SK-N-SH (cell line): ENCODE measurements at regions not wholly inside any gene's neighbourhood (a gene's known extent, or its start where the extent isn't known, plus 50 kb on each side); places are given as distances from the start of the nearest gene placed in this dataset.

Experiments
- CTCF ChIA-PET: fragments of 300-600, 350-600 bp; formaldehyde crosslinking; extraction: SDS; loops from one replicate; lab custom pipeline; 2021; lab: Yijun Ruan, JAX
- POLR2A ChIA-PET: fragments of 350-600 bp; sonication (Branson Sonifier 250); formaldehyde crosslinking; extraction: SDS; loops from one replicate; lab custom pipeline; 2020; ENCODE audit warnings: antibody characterized with exemption, inconsistent platforms; lab: Yijun Ruan, JAX
- DNase-seq: peaks from one replicate; pipeline ENCODE4 v3.0.0; 2012
- H2AFZ ChIP-seq: fragments of 200-600 bp; sonication (generic); 2 replicates; pipeline ENCODE4 v1.8.1; 2016; ENCODE audit warnings: antibody characterized with exemption, mild to moderate bottlenecking, low read depth
- H3F3A ChIP-seq: fragments of 200-600 bp; sonication (generic); replicated peaks from 2 replicates; pipeline ENCODE3; 2016; ENCODE audit warnings: antibody characterized with exemption, mild to moderate bottlenecking; ENCODE audit not compliant: insufficient read depth
- H3K27ac ChIP-seq, 2 experiments: fragments of 200-500 bp in 1 of 2; fragments of 200-600 bp in 1 of 2; sonication (Bioruptor generic) in 1 of 2; sonication (generic), shearing (Covaris generic) in 1 of 2; 2 replicates each; pipeline versions ENCODE4 v1.5.1 to v1.6.1; 2014 to 2016; ENCODE audit warnings: low read depth in 2 of 2, inconsistent platforms in 1 of 2, low read length in 1 of 2, mild to moderate bottlenecking in 1 of 2, mixed read lengths in 1 of 2
- H3K27me3 ChIP-seq: fragments of 200-600 bp; sonication (generic), shearing (Covaris generic); 2 replicates; pipeline ENCODE4 v1.6.1; 2016; ENCODE audit warnings: mixed run types; ENCODE audit not compliant: insufficient read depth
- H3K36me3 ChIP-seq, 2 experiments: fragments of 200-500 bp in 1 of 2; fragments of 200-600 bp in 1 of 2; sonication (Bioruptor generic) in 1 of 2; sonication (generic) in 1 of 2; replicated peaks in 1 of 2; 2 replicates each; pipeline versions ENCODE3 to v1.5.1; 2014 to 2016; ENCODE audit warnings: low read length in 1 of 2, mild to moderate bottlenecking in 1 of 2; ENCODE audit not compliant: insufficient read depth in 2 of 2, control insufficient read depth in 1 of 2
- H3K4me1 ChIP-seq, 2 experiments: fragments of 200-500 bp in 1 of 2; fragments of 200-600 bp in 1 of 2; sonication (Bioruptor generic) in 1 of 2; sonication (generic), shearing (Covaris generic) in 1 of 2; 2 replicates each; pipeline versions ENCODE4 v1.5.1 to v1.6.1; 2014 to 2016; ENCODE audit warnings: low read depth in 1 of 2, low read length in 1 of 2, mixed run types in 1 of 2; ENCODE audit not compliant: insufficient read depth in 2 of 2, control insufficient read depth in 1 of 2
- H3K4me2 ChIP-seq: fragments of 200-600 bp; sonication (generic), shearing (Covaris generic); 2 replicates; pipeline ENCODE4 v1.6.1; 2017; ENCODE audit warnings: mixed run types
- H3K4me3 ChIP-seq, 2 experiments: fragments of 200-500 bp in 1 of 2; fragments of 200-600 bp in 1 of 2; sonication (Bioruptor generic) in 1 of 2; sonication (generic), shearing (Covaris generic) in 1 of 2; 2 replicates each; pipeline versions ENCODE4 v1.5.1 to v1.8.1; 2014 to 2016; ENCODE audit warnings: low read depth in 2 of 2, inconsistent platforms in 1 of 2, low read length in 1 of 2, mild to moderate bottlenecking in 1 of 2, mixed read lengths in 1 of 2, moderate library complexity in 1 of 2
- H3K79me2 ChIP-seq: fragments of 200-600 bp; sonication (generic); 2 replicates; pipeline ENCODE4 v1.8.1; 2017; ENCODE audit warnings: mild to moderate bottlenecking; ENCODE audit not compliant: insufficient read depth
- H3K9ac ChIP-seq: fragments of 200-600 bp; sonication (generic); 2 replicates; pipeline ENCODE4 v1.6.1; 2017; ENCODE audit warnings: mixed run types
- H3K9me2 ChIP-seq: fragments of 200-600 bp; sonication (generic); 2 replicates; pipeline ENCODE4 v1.6.1; 2017; ENCODE audit warnings: mixed run types
- H3K9me3 ChIP-seq: fragments of 200-600 bp; sonication (generic); 2 replicates; pipeline ENCODE4 v1.6.1; 2017; ENCODE audit warnings: mixed run types, mild to moderate bottlenecking, moderate library complexity
- H4K20me1 ChIP-seq: fragments of 200-600 bp; sonication (generic); 2 replicates; pipeline ENCODE4 v1.6.1; 2017; ENCODE audit warnings: mild to moderate bottlenecking, mixed run types; ENCODE audit not compliant: insufficient read depth
- EP300 ChIP-seq, 2 experiments: IDR thresholded peaks; 2 replicates each; pipeline versions ENCODE4 v1.4.0 to v1.6.1; 2012; ENCODE audit warnings: borderline replicate concordance in 1 of 2, low read depth in 1 of 2, low read length in 1 of 2
- EZH2phosphoT487 ChIP-seq: fragments of 200-600 bp; sonication (generic); IDR thresholded peaks from 2 replicates; pipeline ENCODE4 v1.6.1; 2017; ENCODE audit warnings: low read depth, mixed run types, mild to moderate bottlenecking, antibody characterized with exemption, moderate library complexity, borderline replicate concordance
- FOSL2 ChIP-seq: IDR thresholded peaks from 2 replicates; pipeline ENCODE4 v1.4.0; 2012; ENCODE audit warnings: low read depth, mild to moderate bottlenecking, moderate library complexity, borderline replicate concordance
- FOXJ3 ChIP-seq: sonication (generic); formaldehyde crosslinking; IDR thresholded peaks from 2 replicates; pipeline ENCODE4 v1.5.1; 2020; ENCODE audit warnings: mild to moderate bottlenecking, missing genetic modification reagents
- GABPA ChIP-seq: IDR thresholded peaks from 2 replicates; pipeline ENCODE4 v1.4.0; 2012; ENCODE audit warnings: low read depth, mild to moderate bottlenecking
- GATA2 ChIP-seq: sonication (generic); formaldehyde crosslinking; IDR thresholded peaks from 2 replicates; pipeline ENCODE4 v1.5.0; 2020; ENCODE audit warnings: mild to moderate bottlenecking, missing genetic modification reagents
- NFIC ChIP-seq: IDR thresholded peaks from 2 replicates; pipeline ENCODE4 v1.4.0; 2012; ENCODE audit warnings: borderline replicate concordance
- POLR2AphosphoS5 ChIP-seq: IDR thresholded peaks from 2 replicates; pipeline ENCODE4 v1.6.1; 2012; ENCODE audit warnings: low read depth, low read length
- RAD21 ChIP-seq: IDR thresholded peaks from 2 replicates; pipeline ENCODE4 v1.6.1; 2012; ENCODE audit warnings: mild to moderate bottlenecking, low read length
- RCOR1 ChIP-seq: fragments of 150-350 bp; IDR thresholded peaks from 2 replicates; pipeline ENCODE4 v1.6.1; 2017; ENCODE audit warnings: antibody characterized with exemption, low read length
- RFX5 ChIP-seq: IDR thresholded peaks from 2 replicates; pipeline ENCODE4 v1.6.1; 2012; ENCODE audit warnings: mild to moderate bottlenecking, improper control_type of control experiment, low read length
- SMC3 ChIP-seq: IDR thresholded peaks from 2 replicates; pipeline ENCODE4 v1.6.1; 2012; ENCODE audit warnings: low read depth, low read length, improper control_type of control experiment
- TCF12 ChIP-seq: IDR thresholded peaks from 2 replicates; pipeline ENCODE4 v1.4.0; 2012
- YY1 ChIP-seq: IDR thresholded peaks from 2 replicates; pipeline ENCODE4 v1.4.0; 2012; ENCODE audit warnings: low read depth, mild to moderate bottlenecking
- WGBS: methylation state at CpG from one replicate; pipeline ENCODE4 v1.1.6; 2017; ENCODE audit warnings: low lambda C conversion rate; 5-methylcytosine and 5-hydroxymethylcytosine counted together
- TF ChIP-seq, protein P1 (sequence below): IDR thresholded peaks from 2 replicates; pipeline ENCODE4 v1.6.1; 2012; ENCODE audit warnings: mild to moderate bottlenecking, low read depth, low read length, moderate library complexity
- TF ChIP-seq, protein P2 (sequence below): IDR thresholded peaks from 2 replicates; pipeline ENCODE4 v1.4.0; 2012; ENCODE audit warnings: low read depth
- TF ChIP-seq, protein P3 (sequence below): IDR thresholded peaks from 2 replicates; pipeline ENCODE4; 2012
- TF ChIP-seq, protein P4 (sequence below): fragments of 150-350 bp; IDR thresholded peaks from 2 replicates; pipeline ENCODE4 v1.6.1; 2016; ENCODE audit warnings: mild to moderate bottlenecking, low read depth, low read length

GRCh38 chr11:113568566-113568965 is 93.4 kb upstream of the DRD2 start:
- no peaks in the 10 kb centered on the region for H3K27me3 ChIP-seq
- H3K4me2 ChIP-seq = no peak overlapping the region
- no peak overlapping the region for H3K9ac ChIP-seq
- no peak overlapping the region for H2AFZ ChIP-seq
- WGBS = 10% methylated on average over 4 of the region's 4 CpGs
- H3K4me1 ChIP-seq = peaks cover 0 to 43% of the 10 kb centered on the region in 2 experiments; a peak in 2 of 4 replicates
- no peak for DNase-seq
- H3K9me2 ChIP-seq = no peaks in the 10 kb centered on the region
- no peaks in the 10 kb centered on the region for H3F3A ChIP-seq
- H4K20me1 ChIP-seq = no peaks in the 10 kb centered on the region
- H3K79me2 ChIP-seq = no peaks in the 10 kb centered on the region
- CTCF ChIA-PET = interaction anchor here (1.1 to 2.9 kb wide), 3 partner anchors 15 to 162 kb away, joined by 5 to 8 read pairs (median 6); no protein-coding TSS in a partner anchor
- no peak for TF ChIP-seq GABPA
- TF ChIP-seq, protein P1, sequence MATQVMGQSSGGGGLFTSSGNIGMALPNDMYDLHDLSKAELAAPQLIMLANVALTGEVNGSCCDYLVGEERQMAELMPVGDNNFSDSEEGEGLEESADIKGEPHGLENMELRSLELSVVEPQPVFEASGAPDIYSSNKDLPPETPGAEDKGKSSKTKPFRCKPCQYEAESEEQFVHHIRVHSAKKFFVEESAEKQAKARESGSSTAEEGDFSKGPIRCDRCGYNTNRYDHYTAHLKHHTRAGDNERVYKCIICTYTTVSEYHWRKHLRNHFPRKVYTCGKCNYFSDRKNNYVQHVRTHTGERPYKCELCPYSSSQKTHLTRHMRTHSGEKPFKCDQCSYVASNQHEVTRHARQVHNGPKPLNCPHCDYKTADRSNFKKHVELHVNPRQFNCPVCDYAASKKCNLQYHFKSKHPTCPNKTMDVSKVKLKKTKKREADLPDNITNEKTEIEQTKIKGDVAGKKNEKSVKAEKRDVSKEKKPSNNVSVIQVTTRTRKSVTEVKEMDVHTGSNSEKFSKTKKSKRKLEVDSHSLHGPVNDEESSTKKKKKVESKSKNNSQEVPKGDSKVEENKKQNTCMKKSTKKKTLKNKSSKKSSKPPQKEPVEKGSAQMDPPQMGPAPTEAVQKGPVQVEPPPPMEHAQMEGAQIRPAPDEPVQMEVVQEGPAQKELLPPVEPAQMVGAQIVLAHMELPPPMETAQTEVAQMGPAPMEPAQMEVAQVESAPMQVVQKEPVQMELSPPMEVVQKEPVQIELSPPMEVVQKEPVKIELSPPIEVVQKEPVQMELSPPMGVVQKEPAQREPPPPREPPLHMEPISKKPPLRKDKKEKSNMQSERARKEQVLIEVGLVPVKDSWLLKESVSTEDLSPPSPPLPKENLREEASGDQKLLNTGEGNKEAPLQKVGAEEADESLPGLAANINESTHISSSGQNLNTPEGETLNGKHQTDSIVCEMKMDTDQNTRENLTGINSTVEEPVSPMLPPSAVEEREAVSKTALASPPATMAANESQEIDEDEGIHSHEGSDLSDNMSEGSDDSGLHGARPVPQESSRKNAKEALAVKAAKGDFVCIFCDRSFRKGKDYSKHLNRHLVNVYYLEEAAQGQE = no peak
- TF ChIP-seq GATA2 (CRISPR knock-in tag) = peak; percentile 12; the same call in 1 of the 2 replicates
- TF ChIP-seq, protein P2, sequence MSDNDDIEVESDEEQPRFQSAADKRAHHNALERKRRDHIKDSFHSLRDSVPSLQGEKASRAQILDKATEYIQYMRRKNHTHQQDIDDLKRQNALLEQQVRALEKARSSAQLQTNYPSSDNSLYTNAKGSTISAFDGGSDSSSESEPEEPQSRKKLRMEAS = no peak
- TF ChIP-seq RCOR1 = 0 out of 2 replicates have a peak, but pooled peaks have one; percentile 38
- TF ChIP-seq, all 33 proteins: peak for 2
- no peak overlapping the region for H3K4me3 ChIP-seq
- no peaks in the 10 kb centered on the region for H3K36me3 ChIP-seq
- POLR2A ChIA-PET = interaction anchor here (1.0 to 1.4 kb wide), 2 partner anchors 14 to 122 kb away, joined by 3 to 4 read pairs; no protein-coding TSS in a partner anchor
- peak overlapping the region in 1 of 2 experiments; percentile 79; a peak in 2 of 4 replicates for H3K27ac ChIP-seq
- H3K9me3 ChIP-seq = no peaks in the 10 kb centered on the region

- H3K9ac ChIP-seq = no peak overlapping the region
- no peaks in the 10 kb centered on the region for H4K20me1 ChIP-seq
- no peaks in the 10 kb centered on the region for H3F3A ChIP-seq
- ChIA-PET POLR2A (interaction anchor here (1.4 kb wide), 1 partner anchor 13 kb away, joined by 4 read pairs; no protein-coding TSS in a partner anchor), CTCF (interaction anchor here (1.1 to 2.9 kb wide), 4 partner anchors 14 to 162 kb away, joined by 4 to 8 read pairs (median 6); no protein-coding TSS in a partner anchor)
- no peak overlapping the region for H2AFZ ChIP-seq
- peak overlapping the region in 1 of 2 experiments; percentile 79; a peak in 1 of 4 replicates for H3K27ac ChIP-seq
- H3K9me2 ChIP-seq = no peaks in the 10 kb centered on the region
- no peaks in the 10 kb centered on the region for H3K36me3 ChIP-seq
- H3K4me1 ChIP-seq = peaks cover 0 to 41% of the 10 kb centered on the region in 2 experiments; a peak in 2 of 4 replicates
- H3K4me3 ChIP-seq = no peak overlapping the region
- 47% methylated on average over 7 of the region's 11 CpGs for WGBS
- TF ChIP-seq SMC3 (no peak), GABPA (no peak), RAD21 (no peak), POLR2AphosphoS5 (no peak), NFIC (no peak), EZH2phosphoT487 (no peak), EP300 (IDR thresholded peaks at IDR 0.05; ENCODE audit: borderline replicate concordance in 1 of 2, low read depth in 1 of 2, low read length in 1 of 2) (no peak), RFX5 (no peak), YY1 (no peak), FOSL2 (no peak), FOXJ3 (CRISPR knock-in tag) (no peak), TCF12 (no peak)
- TF ChIP-seq, protein P3, sequence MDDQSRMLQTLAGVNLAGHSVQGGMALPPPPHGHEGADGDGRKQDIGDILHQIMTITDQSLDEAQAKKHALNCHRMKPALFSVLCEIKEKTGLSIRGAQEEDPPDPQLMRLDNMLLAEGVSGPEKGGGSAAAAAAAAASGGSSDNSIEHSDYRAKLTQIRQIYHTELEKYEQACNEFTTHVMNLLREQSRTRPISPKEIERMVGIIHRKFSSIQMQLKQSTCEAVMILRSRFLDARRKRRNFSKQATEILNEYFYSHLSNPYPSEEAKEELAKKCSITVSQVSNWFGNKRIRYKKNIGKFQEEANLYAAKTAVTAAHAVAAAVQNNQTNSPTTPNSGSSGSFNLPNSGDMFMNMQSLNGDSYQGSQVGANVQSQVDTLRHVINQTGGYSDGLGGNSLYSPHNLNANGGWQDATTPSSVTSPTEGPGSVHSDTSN = no peak
- TF ChIP-seq, protein P4, sequence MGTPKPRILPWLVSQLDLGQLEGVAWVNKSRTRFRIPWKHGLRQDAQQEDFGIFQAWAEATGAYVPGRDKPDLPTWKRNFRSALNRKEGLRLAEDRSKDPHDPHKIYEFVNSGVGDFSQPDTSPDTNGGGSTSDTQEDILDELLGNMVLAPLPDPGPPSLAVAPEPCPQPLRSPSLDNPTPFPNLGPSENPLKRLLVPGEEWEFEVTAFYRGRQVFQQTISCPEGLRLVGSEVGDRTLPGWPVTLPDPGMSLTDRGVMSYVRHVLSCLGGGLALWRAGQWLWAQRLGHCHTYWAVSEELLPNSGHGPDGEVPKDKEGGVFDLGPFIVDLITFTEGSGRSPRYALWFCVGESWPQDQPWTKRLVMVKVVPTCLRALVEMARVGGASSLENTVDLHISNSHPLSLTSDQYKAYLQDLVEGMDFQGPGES = no peak
- TF ChIP-seq, all 33 proteins: peak for 0
- H3K4me2 ChIP-seq = no peak overlapping the region
- H3K79me2 ChIP-seq = no peaks in the 10 kb centered on the region
- H3K27me3 ChIP-seq = no peaks in the 10 kb centered on the region
- no peaks in the 10 kb centered on the region for H3K9me3 ChIP-seq
- DNase-seq = no peak
Observed at GRCh38 chr11:113567867-113568544, 92.8 kb upstream of the DRD2 start.
